ENCODE measurements at regions not wholly inside any gene's neighbourhood (a gene's known extent, or its start where the extent isn't known, plus 50 kb on each side); places are given as distances from the start of the nearest gene placed in this dataset.

DNA sequence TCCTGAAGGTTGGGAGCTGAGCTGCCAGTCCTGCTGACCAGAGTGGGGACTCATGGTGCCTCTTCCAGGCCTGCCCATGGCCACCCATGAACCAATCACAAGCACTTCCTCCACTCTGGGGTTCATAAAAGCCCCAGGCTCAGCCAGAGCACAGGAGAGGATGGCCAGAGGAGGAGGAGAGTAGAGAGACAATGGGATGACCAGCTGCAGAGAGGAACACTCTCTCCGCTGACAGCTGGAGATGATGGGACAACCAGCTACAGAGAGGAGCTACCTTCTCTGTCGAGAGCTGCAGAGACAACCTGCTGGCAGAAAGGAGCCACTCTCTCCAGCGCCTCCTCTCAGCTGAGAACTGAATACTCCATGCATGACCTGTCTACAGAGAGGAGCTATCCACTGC, 886.1 kb downstream of the BCL11B start:
- no peak for DNase-seq
- Histone ChIP-seq H3K36me3 (no peaks in the 10 kb centered on the region), H3K9ac (ENCODE audit: low read depth in 2 of 2, low read length in 2 of 2) (no peak overlapping the region), H3K27ac (no peak overlapping the region), H3K4me3 (no peak overlapping the region), H3K4me1 (no peaks in the 10 kb centered on the region), H3K27me3 (no peaks in the 10 kb centered on the region), H3K9me3 (no peaks in the 10 kb centered on the region)
- TF ChIP-seq, protein P1, sequence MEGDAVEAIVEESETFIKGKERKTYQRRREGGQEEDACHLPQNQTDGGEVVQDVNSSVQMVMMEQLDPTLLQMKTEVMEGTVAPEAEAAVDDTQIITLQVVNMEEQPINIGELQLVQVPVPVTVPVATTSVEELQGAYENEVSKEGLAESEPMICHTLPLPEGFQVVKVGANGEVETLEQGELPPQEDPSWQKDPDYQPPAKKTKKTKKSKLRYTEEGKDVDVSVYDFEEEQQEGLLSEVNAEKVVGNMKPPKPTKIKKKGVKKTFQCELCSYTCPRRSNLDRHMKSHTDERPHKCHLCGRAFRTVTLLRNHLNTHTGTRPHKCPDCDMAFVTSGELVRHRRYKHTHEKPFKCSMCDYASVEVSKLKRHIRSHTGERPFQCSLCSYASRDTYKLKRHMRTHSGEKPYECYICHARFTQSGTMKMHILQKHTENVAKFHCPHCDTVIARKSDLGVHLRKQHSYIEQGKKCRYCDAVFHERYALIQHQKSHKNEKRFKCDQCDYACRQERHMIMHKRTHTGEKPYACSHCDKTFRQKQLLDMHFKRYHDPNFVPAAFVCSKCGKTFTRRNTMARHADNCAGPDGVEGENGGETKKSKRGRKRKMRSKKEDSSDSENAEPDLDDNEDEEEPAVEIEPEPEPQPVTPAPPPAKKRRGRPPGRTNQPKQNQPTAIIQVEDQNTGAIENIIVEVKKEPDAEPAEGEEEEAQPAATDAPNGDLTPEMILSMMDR (IDR thresholded peaks at IDR 0.05): no peak
- intact Hi-C loops (cut with DNase I): no loop called here

DNA sequence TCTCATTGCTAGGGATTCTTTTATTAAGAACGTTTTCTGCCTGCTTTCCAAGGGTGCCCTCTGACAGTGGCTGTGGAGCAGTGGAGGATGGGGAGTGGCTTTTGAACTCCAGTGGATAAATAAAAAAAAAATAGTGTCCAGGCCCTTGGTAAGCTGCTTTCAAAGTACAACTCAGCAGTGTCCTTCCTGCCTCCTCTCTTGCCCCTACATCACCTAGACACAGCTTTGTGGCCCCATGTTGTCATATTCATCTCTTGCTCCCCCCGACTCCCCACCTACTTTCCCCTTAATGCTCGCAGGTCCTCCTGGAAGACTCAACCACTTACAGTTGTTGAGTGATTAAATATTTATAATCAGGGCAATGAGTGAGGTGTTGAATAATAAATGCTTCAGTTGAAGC, 880.9 kb downstream of the BCL11B start:
- Histone ChIP-seq H3K9ac (ENCODE audit: low read depth in 2 of 2, low read length in 2 of 2) (no peak overlapping the region), H3K4me3 (no peak overlapping the region), H3K9me3 (no peaks in the 10 kb centered on the region), H3K27me3 (no peaks in the 10 kb centered on the region), H3K27ac (no peak overlapping the region), H3K4me1 (no peaks in the 10 kb centered on the region), H3K36me3 (no peaks in the 10 kb centered on the region)
- TF ChIP-seq, protein P1 (IDR thresholded peaks at IDR 0.05): no peak
- intact Hi-C loops (cut with DNase I): no loop called here
- no peak for DNase-seq

DNA sequence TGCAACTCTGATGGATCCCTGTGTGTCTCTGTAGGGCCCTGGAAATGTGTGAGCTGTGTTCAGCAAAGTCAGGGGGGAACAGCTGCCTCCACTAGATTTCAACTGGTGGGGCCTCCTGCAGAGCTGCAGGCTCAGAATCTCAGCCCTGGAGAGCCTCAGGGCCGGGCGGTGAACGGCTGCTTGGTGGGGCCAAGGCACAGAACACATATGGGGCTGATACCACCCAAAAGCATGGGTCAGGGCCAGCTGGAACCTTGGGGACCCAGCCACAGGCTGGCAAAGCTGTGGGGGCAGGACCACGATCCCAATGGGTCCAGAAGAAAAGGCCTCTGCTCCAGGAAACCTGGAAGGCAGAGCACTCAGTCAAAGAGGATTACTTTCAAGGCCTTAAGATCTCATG, 878.5 kb downstream of the BCL11B start:
- H3K4me1 ChIP-seq: no peaks in the 10 kb centered on the region
- no peaks in the 10 kb centered on the region for H3K9me3 ChIP-seq
- TF ChIP-seq, protein P1 (IDR thresholded peaks at IDR 0.05): no peak
- DNase-seq: no peak
- intact Hi-C loops (cut with DNase I): no loop called here
- no peak overlapping the region for H3K4me3 ChIP-seq
- no peak overlapping the region for H3K27ac ChIP-seq
- no peak overlapping the region for H3K9ac ChIP-seq (ENCODE audit: low read depth in 2 of 2, low read length in 2 of 2)
- H3K27me3 ChIP-seq: no peaks in the 10 kb centered on the region
- H3K36me3 ChIP-seq: no peaks in the 10 kb centered on the region

DNA sequence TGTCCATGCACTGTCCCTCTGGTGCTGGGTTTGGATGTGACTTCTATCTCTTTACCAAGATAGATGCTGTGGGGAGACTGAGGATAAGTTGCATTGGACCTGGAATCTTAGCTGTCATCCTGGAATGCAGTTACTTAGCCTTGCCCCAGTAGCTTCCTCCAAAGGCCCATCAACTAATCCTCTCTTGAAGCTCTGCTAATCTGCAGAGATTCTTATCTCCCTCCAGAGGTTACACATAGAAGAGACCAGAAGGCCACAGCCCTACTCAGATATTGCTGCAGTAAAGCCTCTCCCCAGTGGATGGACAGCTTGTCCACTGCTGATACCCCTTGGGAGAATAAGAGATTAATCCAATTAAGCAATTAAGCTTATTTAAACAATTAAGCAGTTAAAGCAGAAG, 867.2 kb downstream of the BCL11B start:
- H3K4me3 ChIP-seq: no peak overlapping the region
- no peaks in the 10 kb centered on the region for H3K9me3 ChIP-seq
- H3K27me3 ChIP-seq: no peaks in the 10 kb centered on the region
- no peaks in the 10 kb centered on the region for H3K4me1 ChIP-seq
- no peak for DNase-seq
- intact Hi-C loops (cut with DNase I): no loop called here
- TF ChIP-seq, protein P1 (IDR thresholded peaks at IDR 0.05): no peak
- no peaks in the 10 kb centered on the region for H3K36me3 ChIP-seq
- no peak overlapping the region for H3K27ac ChIP-seq
- H3K9ac ChIP-seq (ENCODE audit: low read depth in 2 of 2, low read length in 2 of 2): no peak overlapping the region

DNA sequence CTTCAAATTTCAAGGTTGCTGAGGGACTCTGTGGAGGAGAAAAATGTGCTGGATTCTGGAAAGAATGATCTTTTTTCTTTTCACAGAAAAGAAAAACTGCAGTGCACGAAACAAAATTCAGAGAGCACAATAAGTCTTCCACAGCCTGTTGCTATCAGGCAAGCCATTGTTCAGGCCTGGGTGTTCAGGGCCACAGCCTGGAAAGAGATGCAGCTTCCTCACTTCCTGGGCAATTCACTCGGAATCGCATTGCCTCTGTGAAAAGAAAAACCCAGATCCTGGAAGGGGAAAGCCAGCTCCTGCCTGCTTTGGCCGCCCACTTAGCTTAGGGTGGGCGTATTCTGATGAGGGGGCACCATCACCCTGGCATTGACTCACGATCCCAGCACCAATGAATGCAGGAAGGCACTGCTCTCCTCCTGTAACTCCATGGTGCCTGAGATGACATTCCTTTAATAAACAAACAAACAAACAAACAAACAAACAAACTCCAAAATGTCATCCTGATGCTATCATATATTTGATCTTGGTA, 863.9 kb downstream of the BCL11B start:
- Histone ChIP-seq H3K27ac (no peak overlapping the region), H3K4me1 (no peaks in the 10 kb centered on the region), H3K9ac (ENCODE audit: low read depth in 2 of 2, low read length in 2 of 2) (no peak overlapping the region), H3K36me3 (no peaks in the 10 kb centered on the region), H3K4me3 (no peak overlapping the region), H3K27me3 (no peaks in the 10 kb centered on the region), H3K9me3 (no peaks in the 10 kb centered on the region)
- intact Hi-C loops (cut with DNase I): no loop called here
- TF ChIP-seq, protein P1 (IDR thresholded peaks at IDR 0.05): no peak
- no peak for DNase-seq

DNA sequence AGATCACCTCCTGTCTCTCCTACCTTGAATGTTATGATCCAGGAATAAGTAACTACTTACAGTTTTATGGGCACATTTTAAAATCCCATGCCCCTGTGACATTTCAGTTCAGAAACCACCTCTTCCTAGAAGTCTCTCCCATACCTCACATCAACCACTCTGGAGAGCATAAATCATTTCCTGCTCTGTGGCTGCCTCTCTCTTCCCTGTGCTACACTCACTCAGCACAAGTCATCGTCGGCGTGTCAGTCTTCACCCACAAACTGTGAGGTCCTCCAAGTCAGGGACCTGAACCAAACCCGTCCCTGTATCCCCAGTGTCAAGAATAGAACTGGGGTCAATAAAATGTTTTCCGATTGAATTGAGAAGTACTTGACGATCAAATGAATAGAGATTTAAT, 863.3 kb downstream of the BCL11B start:
- no peaks in the 10 kb centered on the region for H3K4me1 ChIP-seq
- TF ChIP-seq, protein P1 (IDR thresholded peaks at IDR 0.05): no peak
- no peak overlapping the region for H3K27ac ChIP-seq
- no peak overlapping the region for H3K4me3 ChIP-seq
- no peak overlapping the region for H3K9ac ChIP-seq (ENCODE audit: low read depth in 2 of 2, low read length in 2 of 2)
- intact Hi-C loops (cut with DNase I): no loop called here
- H3K27me3 ChIP-seq: no peaks in the 10 kb centered on the region
- no peak for DNase-seq
- H3K9me3 ChIP-seq: no peaks in the 10 kb centered on the region
- no peaks in the 10 kb centered on the region for H3K36me3 ChIP-seq

Measured in colonic mucosa (tissue), 4 donors.